ENCODE measurements at regions not wholly inside any gene's neighbourhood (a gene's known extent, or its start where the extent isn't known, plus 50 kb on each side); places are given as distances from the start of the nearest gene placed in this dataset.

- H3K4me3 ChIP-seq (replicated peaks; ENCODE audit: low read depth, low read length) = no peak overlapping the region
- no peak for TF ChIP-seq CTCF (IDR thresholded peaks at IDR 0.05; ENCODE audit: low read length, missing control alignments)
- DNase-seq (ENCODE audit: low read depth) = no peak
Observed at GRCh38 chr13:74084375-74084935, 49.7 kb downstream of the KLF12 start.

GRCh38 chr13:74082741-74083160 lies 51.5 kb downstream of the KLF12 start:
- no peak for TF ChIP-seq CTCF (IDR thresholded peaks at IDR 0.05; ENCODE audit: low read length, missing control alignments)
- H3K4me3 ChIP-seq (replicated peaks; ENCODE audit: low read depth, low read length) = no peak overlapping the region
- DNase-seq (ENCODE audit: low read depth) = no peak

- no peak overlapping the region for H3K4me3 ChIP-seq (replicated peaks; ENCODE audit: low read depth, low read length)
- TF ChIP-seq CTCF (IDR thresholded peaks at IDR 0.05; ENCODE audit: low read length, missing control alignments) = no peak
- DNase-seq (ENCODE audit: low read depth) = no peak
Observed at GRCh38 chr13:74080762-74081161, 53.4 kb downstream of the KLF12 start.

GRCh38 chr13:74077792-74078191 lies 56.4 kb downstream of the KLF12 start:
- peak; percentile 28 for DNase-seq (ENCODE audit: low read depth)
- H3K4me3 ChIP-seq (replicated peaks; ENCODE audit: low read depth, low read length) = no peak overlapping the region

GRCh38 chr13:74077375-74077774 lies 56.8 kb downstream of the KLF12 start:
- TF ChIP-seq CTCF (IDR thresholded peaks at IDR 0.05; ENCODE audit: low read length, missing control alignments) = no peak
- DNase-seq (ENCODE audit: low read depth) = no peak
- no peak overlapping the region for H3K4me3 ChIP-seq (replicated peaks; ENCODE audit: low read depth, low read length)

More at GRCh38 chr13:74077792-74078191, 56.4 kb downstream of the KLF12 start:
- no peak for TF ChIP-seq CTCF (IDR thresholded peaks at IDR 0.05; ENCODE audit: low read length, missing control alignments)

GRCh38 chr13:74074723-74075122 lies 59.5 kb downstream of the KLF12 start:
- peak; percentile 66 for DNase-seq (ENCODE audit: low read depth)
- no peak overlapping the region for H3K4me3 ChIP-seq (replicated peaks; ENCODE audit: low read depth, low read length)
- no peak for TF ChIP-seq CTCF (IDR thresholded peaks at IDR 0.05; ENCODE audit: low read length, missing control alignments)

GRCh38 chr13:74073274-74073673 lies 60.9 kb downstream of the KLF12 start:
- TF ChIP-seq CTCF (IDR thresholded peaks at IDR 0.05; ENCODE audit: low read length, missing control alignments) = no peak
- no peak overlapping the region for H3K4me3 ChIP-seq (replicated peaks; ENCODE audit: low read depth, low read length)
- no peak for DNase-seq (ENCODE audit: low read depth)

Data from fibroblast of pulmonary artery (primary cell).